GM12864 (cell line): ENCODE measurements at regions not wholly inside any gene's neighbourhood (a gene's known extent, or its start where the extent isn't known, plus 50 kb on each side); places are given as distances from the start of the nearest gene placed in this dataset.
"Not testable (repeated sequence)": the region's sequence is repeated elsewhere in the genome, so short reads cannot be mapped to it uniquely, and the experiment has no call there.

Source experiments
- DNase-seq: peaks from one replicate; pipeline ENCODE4 v3.0.0-alpha.2; 2011; ENCODE audit warnings: low read depth
- H3K4me3 ChIP-seq: 2 replicates; pipeline ENCODE4 v1.5.1; 2011; ENCODE audit warnings: mild to moderate bottlenecking, low read depth, low read length, control low read depth
- TF ChIP-seq, protein P1 (sequence below): IDR thresholded peaks from 2 replicates; pipeline ENCODE4 v1.5.1; 2011; ENCODE audit warnings: low read depth, mild to moderate bottlenecking, moderate library complexity, low read length, control low read depth, inconsistent platforms; ENCODE audit errors: missing control alignments

GRCh38 chr19:23984911-23985310 is 70.2 kb downstream of the ZNF726 start:
- not testable (repeated sequence) for DNase-seq, H3K4me3 ChIP-seq

GRCh38 chr19:23986623-23987022 is 71.9 kb downstream of the ZNF726 start:
- DNase-seq, result no peak
- TF ChIP-seq, protein P1, sequence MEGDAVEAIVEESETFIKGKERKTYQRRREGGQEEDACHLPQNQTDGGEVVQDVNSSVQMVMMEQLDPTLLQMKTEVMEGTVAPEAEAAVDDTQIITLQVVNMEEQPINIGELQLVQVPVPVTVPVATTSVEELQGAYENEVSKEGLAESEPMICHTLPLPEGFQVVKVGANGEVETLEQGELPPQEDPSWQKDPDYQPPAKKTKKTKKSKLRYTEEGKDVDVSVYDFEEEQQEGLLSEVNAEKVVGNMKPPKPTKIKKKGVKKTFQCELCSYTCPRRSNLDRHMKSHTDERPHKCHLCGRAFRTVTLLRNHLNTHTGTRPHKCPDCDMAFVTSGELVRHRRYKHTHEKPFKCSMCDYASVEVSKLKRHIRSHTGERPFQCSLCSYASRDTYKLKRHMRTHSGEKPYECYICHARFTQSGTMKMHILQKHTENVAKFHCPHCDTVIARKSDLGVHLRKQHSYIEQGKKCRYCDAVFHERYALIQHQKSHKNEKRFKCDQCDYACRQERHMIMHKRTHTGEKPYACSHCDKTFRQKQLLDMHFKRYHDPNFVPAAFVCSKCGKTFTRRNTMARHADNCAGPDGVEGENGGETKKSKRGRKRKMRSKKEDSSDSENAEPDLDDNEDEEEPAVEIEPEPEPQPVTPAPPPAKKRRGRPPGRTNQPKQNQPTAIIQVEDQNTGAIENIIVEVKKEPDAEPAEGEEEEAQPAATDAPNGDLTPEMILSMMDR, result no peak

DNA sequence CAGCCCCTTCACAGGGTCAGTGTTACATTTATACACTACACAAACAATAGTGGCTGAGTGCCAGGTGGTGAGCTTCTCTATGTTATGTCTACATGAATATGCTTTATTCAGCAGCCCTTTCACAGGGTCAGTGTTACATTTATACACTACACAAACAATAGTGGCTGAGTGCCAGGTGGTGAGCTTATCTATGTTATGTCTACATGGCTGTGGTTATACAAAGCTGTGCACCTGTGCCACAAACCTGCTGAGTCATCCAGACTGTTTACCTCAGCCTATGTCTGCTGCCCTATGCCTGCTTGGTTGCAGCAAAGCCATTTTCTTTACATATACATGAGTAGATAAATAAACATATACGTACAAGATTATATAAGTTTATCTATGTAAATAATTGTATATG is 76.5 kb downstream of the ZNF726 start:
- no peak for DNase-seq
- TF ChIP-seq, protein P1, result no peak
- H3K4me3 ChIP-seq, result no peak overlapping the region

More at GRCh38 chr19:23986623-23987022, 71.9 kb downstream of the ZNF726 start:
- no peak overlapping the region for H3K4me3 ChIP-seq

- H3K4me3 ChIP-seq, result no peak overlapping the region
- no peak for DNase-seq
- TF ChIP-seq, protein P1, result no peak
Measured at GRCh38 chr19:23992348-23992747, 77.7 kb downstream of the ZNF726 start.

GRCh38 chr19:23993440-23993839 is 78.8 kb downstream of the ZNF726 start:
- no peak overlapping the region for H3K4me3 ChIP-seq
- DNase-seq, result no peak
- TF ChIP-seq, protein P1, result no peak

GRCh38 chr19:23996549-23996948 is 81.9 kb downstream of the ZNF726 start:
- TF ChIP-seq, protein P1, result peak; percentile 40
- no peak for DNase-seq
- H3K4me3 ChIP-seq, result no peak overlapping the region

GRCh38 chr19:23998568-23998967 is 83.9 kb downstream of the ZNF726 start:
- no peak for DNase-seq
- TF ChIP-seq, protein P1, result no peak
- H3K4me3 ChIP-seq, result no peak overlapping the region
